HUES6 (cell line): ENCODE measurements at regions not wholly inside any gene's neighbourhood (a gene's known extent, or its start where the extent isn't known, plus 50 kb on each side); places are given as distances from the start of the nearest gene placed in this dataset.

ENCODE experiments used
- H3K27ac ChIP-seq: 2 replicates; pipeline ENCODE4 v1.7.0; 2013; ENCODE audit warnings: low read depth, mild to moderate bottlenecking, low read length, inconsistent platforms
- H3K27me3 ChIP-seq: 2 replicates; pipeline ENCODE4 v1.6.1; 2013; ENCODE audit warnings: low read length; ENCODE audit not compliant: control insufficient read depth, insufficient read depth
- H3K36me3 ChIP-seq: 2 replicates; pipeline ENCODE4 v1.6.1; 2013; ENCODE audit warnings: low read length; ENCODE audit not compliant: control insufficient read depth, insufficient read depth
- H3K4me1 ChIP-seq: 2 replicates; pipeline ENCODE4 v1.6.1; 2013; ENCODE audit warnings: low read length; ENCODE audit not compliant: control insufficient read depth, insufficient read depth
- H3K4me3 ChIP-seq: 2 replicates; pipeline ENCODE4 v1.5.1; 2013; ENCODE audit warnings: low read depth, low read length
- H3K9ac ChIP-seq: one replicate; pipeline ENCODE4 v1.6.1; 2013; ENCODE audit warnings: mild to moderate bottlenecking, low read length
- H3K9me3 ChIP-seq: 2 replicates; pipeline ENCODE4 v1.6.1; 2013; ENCODE audit warnings: low read depth, low read length; ENCODE audit not compliant: control insufficient read depth, insufficient read depth

GRCh38 chr6:124877468-124877867 is 84.8 kb upstream of the RNF217 start:
- Histone ChIP-seq H3K9me3 (no peaks in the 10 kb centered on the region), H3K4me1 (peaks cover 6% of the 10 kb centered on the region; the same call in 1 of the 2 replicates), H3K27me3 (no peaks in the 10 kb centered on the region), H3K9ac (no peak overlapping the region), H3K27ac (no peak overlapping the region), H3K36me3 (no peaks in the 10 kb centered on the region), H3K4me3 (no peak overlapping the region)

- no peaks in the 10 kb centered on the region for H3K36me3 ChIP-seq
- no peaks in the 10 kb centered on the region for H3K27me3 ChIP-seq
- H3K27ac ChIP-seq = no peak overlapping the region
- H3K4me1 ChIP-seq = peaks cover 23% of the 10 kb centered on the region
- H3K9ac ChIP-seq = no peak overlapping the region
- no peak overlapping the region for H3K4me3 ChIP-seq
- H3K9me3 ChIP-seq = no peaks in the 10 kb centered on the region
Measured at GRCh38 chr6:124879110-124879991, 82.9 kb upstream of the RNF217 start.

GRCh38 chr6:124879992-124880355 is 82.3 kb upstream of the RNF217 start:
- no peaks in the 10 kb centered on the region for H3K9me3 ChIP-seq
- H3K27ac ChIP-seq = no peak overlapping the region
- H3K27me3 ChIP-seq = no peaks in the 10 kb centered on the region
- no peak overlapping the region for H3K4me3 ChIP-seq
- peaks cover 27% of the 10 kb centered on the region for H3K4me1 ChIP-seq
- H3K36me3 ChIP-seq = no peaks in the 10 kb centered on the region
- no peak overlapping the region for H3K9ac ChIP-seq

GRCh38 chr6:124881898-124882578 is 80.2 kb upstream of the RNF217 start:
- H3K9me3 ChIP-seq = no peaks in the 10 kb centered on the region
- no peak overlapping the region for H3K4me3 ChIP-seq
- H3K27me3 ChIP-seq = no peaks in the 10 kb centered on the region
- no peak overlapping the region for H3K9ac ChIP-seq
- H3K36me3 ChIP-seq = no peaks in the 10 kb centered on the region
- H3K27ac ChIP-seq = no peak overlapping the region
- peaks cover 33% of the 10 kb centered on the region for H3K4me1 ChIP-seq

- no peaks in the 10 kb centered on the region for H3K27me3 ChIP-seq
- no peaks in the 10 kb centered on the region for H3K36me3 ChIP-seq
- H3K27ac ChIP-seq = no peak overlapping the region
- H3K4me1 ChIP-seq = peaks cover 37% of the 10 kb centered on the region
- no peaks in the 10 kb centered on the region for H3K9me3 ChIP-seq
- no peak overlapping the region for H3K4me3 ChIP-seq
- no peak overlapping the region for H3K9ac ChIP-seq
Measured at GRCh38 chr6:124882579-124883393, 79.5 kb upstream of the RNF217 start.

GRCh38 chr6:124885171-124885570 is 77.1 kb upstream of the RNF217 start:
- H3K27me3 ChIP-seq = no peaks in the 10 kb centered on the region
- H3K9me3 ChIP-seq = no peaks in the 10 kb centered on the region
- no peak overlapping the region for H3K27ac ChIP-seq
- H3K4me1 ChIP-seq = peaks cover 52% of the 10 kb centered on the region
- no peaks in the 10 kb centered on the region for H3K36me3 ChIP-seq
- no peak overlapping the region for H3K4me3 ChIP-seq
- no peak overlapping the region for H3K9ac ChIP-seq

- H3K27ac ChIP-seq = no peak overlapping the region; the same call in 1 of the 2 replicates
- no peaks in the 10 kb centered on the region for H3K9me3 ChIP-seq
- H3K4me1 ChIP-seq = peaks cover 41% of the 10 kb centered on the region
- no peaks in the 10 kb centered on the region for H3K36me3 ChIP-seq
- H3K27me3 ChIP-seq = no peaks in the 10 kb centered on the region
- H3K9ac ChIP-seq = no peak overlapping the region
- no peak overlapping the region for H3K4me3 ChIP-seq
Measured at GRCh38 chr6:124887872-124888580, 74.2 kb upstream of the RNF217 start.

GRCh38 chr6:124888581-124889371 is 73.5 kb upstream of the RNF217 start:
- no peak overlapping the region; the same call in 1 of the 2 replicates for H3K27ac ChIP-seq
- H3K4me3 ChIP-seq = no peak overlapping the region

GRCh38 chr6:124901084-124901483 is 61.2 kb upstream of the RNF217 start:
- Histone ChIP-seq H3K36me3 (no peaks in the 10 kb centered on the region), H3K27ac (no peak overlapping the region), H3K4me3 (no peak overlapping the region), H3K4me1 (no peaks in the 10 kb centered on the region), H3K9me3 (no peaks in the 10 kb centered on the region), H3K9ac (no peak overlapping the region), H3K27me3 (no peaks in the 10 kb centered on the region)

More at GRCh38 chr6:124888581-124889371, 73.5 kb upstream of the RNF217 start:
- H3K36me3 ChIP-seq = no peaks in the 10 kb centered on the region
- H3K4me1 ChIP-seq = peaks cover 34% of the 10 kb centered on the region
- H3K9ac ChIP-seq = no peak overlapping the region
- H3K27me3 ChIP-seq = no peaks in the 10 kb centered on the region
- no peaks in the 10 kb centered on the region for H3K9me3 ChIP-seq

GRCh38 chr6:124903797-124904196 is 58.4 kb upstream of the RNF217 start:
- no peak overlapping the region for H3K27ac ChIP-seq
- no peaks in the 10 kb centered on the region for H3K27me3 ChIP-seq
- no peaks in the 10 kb centered on the region for H3K36me3 ChIP-seq
- no peak overlapping the region for H3K4me3 ChIP-seq
- H3K9ac ChIP-seq = no peak overlapping the region
- no peaks in the 10 kb centered on the region for H3K4me1 ChIP-seq
- no peaks in the 10 kb centered on the region for H3K9me3 ChIP-seq
